GM18861 (cell line): ENCODE measurements at regions not wholly inside any gene's neighbourhood (a gene's known extent, or its start where the extent isn't known, plus 50 kb on each side); places are given as distances from the start of the nearest gene placed in this dataset.

Experiments
- ATAC-seq: cut with Tn5 transposase; IDR thresholded peaks from one replicate; pipeline ENCODE4 v1.9.1; 2021; ENCODE audit not compliant: unreplicated experiment

- ATAC-seq = no peak
Measured at GRCh38 chr2:200054681-200055468, 99.5 kb downstream of the MAIP1 start.

DNA sequence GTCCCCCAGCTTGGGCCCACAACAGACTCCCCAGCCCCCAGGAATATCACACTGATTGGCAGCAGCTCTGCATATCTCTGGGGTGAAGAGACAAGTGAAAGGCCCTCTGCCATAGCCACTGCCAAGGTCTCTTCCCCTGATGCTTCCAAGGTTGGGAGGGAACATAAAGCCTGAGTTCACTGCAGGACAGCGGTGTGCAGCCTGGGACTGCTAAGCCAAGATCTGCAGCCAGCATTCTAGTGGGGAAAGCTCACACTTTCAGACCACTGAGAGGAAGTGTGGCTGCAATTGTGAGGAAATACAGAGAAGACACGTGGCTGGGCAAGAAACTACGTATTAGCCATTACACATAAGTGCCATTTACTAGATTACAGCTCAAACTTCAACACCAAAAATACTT is 100.7 kb downstream of the MAIP1 start:
- ATAC-seq = no peak

DNA sequence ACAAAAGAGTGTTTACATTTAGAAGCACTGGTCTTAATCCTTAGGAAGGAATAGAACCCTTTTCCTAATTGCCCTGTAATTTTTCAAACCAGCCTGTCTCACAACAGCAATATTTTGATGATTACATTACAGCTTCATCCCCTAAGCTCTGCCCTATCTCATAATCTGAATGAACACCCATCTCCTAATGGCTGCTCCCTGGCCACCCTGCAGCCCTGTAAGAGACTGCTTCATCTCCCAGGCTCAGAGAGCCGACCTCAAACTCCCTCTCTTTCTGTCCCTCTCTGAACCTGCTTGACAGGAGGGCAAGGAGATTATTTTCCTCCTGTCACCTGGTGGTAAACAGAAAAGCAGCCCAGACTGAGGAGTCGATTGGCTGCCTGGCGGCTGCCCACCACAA is 107.8 kb downstream of the MAIP1 start:
- ATAC-seq = no peak

DNA sequence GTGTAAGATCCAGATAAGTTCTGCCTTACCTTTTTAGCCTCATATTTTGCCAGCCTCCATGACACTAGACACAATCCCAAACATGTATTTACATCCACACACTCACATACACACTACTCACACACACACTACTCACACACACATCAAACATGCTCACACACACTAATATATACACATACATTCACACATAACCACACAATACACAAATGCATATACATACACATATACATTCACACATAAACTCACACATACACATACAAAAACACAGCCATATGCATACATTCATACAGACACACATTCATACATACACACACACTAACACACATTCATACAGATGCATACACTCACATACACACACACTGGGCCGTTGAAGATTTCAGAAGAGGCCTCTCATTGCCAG is 109.5 kb downstream of the MAIP1 start:
- ATAC-seq = no peak

DNA sequence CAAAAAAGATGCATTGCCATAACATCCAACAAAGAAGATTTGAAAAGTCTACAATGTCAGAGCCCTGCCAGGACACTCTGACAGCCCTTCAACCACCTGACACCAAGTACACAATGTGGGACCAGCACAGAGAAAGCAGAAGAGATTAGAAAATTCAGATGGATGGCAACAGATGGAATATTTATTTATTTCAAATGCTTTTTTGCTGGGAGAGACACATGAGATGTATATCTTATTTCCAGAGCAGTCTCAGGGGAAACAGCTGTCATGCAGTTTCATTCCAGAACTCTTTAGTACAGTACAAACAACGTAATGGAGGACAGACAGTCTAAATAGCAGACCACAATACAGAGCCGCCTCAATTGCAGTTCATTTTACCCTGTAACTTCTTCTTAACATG is 110.1 kb downstream of the MAIP1 start:
- no peak for ATAC-seq

GRCh38 chr2:200066417-200066816 is 111.0 kb downstream of the MAIP1 start:
- ATAC-seq = no peak

- no peak for ATAC-seq
Measured at GRCh38 chr2:200068642-200069041, 113.3 kb downstream of the MAIP1 start.

GRCh38 chr2:200077210-200077650 is 121.8 kb downstream of the MAIP1 start:
- ATAC-seq = no peak

- no peak for ATAC-seq
Measured at GRCh38 chr2:200077838-200078237, 122.5 kb downstream of the MAIP1 start.

- ATAC-seq = no peak
Measured at GRCh38 chr2:200079356-200079755, 124.0 kb downstream of the MAIP1 start.

DNA sequence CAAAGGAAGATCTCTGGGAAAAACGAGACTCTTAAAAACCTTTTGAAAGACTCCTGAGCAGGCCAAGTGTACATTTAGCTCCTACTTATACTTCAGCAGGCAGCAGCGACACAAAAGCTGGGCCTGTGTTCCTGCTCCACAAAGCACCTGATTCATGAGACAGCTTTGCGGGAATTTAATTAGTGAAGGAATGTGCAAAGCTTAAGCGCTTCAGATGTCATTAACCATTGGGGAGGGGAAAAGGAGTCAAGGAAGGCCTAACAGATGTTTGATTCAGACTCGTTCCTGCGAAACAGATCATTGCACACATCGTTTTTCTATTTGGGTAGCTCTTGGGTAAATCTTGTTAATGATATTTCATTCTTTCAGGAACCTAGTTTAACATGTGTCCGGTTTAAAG is 125.9 kb downstream of the MAIP1 start:
- ATAC-seq = no peak

DNA sequence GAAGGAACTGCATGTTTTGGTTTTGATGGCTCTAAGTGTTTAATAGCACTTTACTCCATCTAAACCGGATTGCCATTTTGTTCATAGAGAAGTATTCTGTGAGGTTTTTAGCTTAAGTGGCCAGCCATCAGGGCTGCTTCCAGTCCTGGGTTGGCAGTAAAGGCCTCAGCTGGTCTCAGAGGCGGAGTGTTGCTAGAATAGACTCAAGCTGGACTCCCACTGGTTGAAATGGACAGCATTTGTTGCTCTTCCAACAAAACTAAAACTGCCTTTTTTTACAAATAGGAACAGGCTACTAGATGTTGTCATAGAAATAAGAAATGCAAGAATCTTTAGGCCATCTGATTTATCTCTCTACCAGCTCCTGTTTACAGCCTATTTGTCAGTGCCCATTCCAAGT is 126.4 kb downstream of the MAIP1 start:
- no peak for ATAC-seq

- ATAC-seq = no peak
Measured at GRCh38 chr2:200084036-200084435, 128.7 kb downstream of the MAIP1 start.

DNA sequence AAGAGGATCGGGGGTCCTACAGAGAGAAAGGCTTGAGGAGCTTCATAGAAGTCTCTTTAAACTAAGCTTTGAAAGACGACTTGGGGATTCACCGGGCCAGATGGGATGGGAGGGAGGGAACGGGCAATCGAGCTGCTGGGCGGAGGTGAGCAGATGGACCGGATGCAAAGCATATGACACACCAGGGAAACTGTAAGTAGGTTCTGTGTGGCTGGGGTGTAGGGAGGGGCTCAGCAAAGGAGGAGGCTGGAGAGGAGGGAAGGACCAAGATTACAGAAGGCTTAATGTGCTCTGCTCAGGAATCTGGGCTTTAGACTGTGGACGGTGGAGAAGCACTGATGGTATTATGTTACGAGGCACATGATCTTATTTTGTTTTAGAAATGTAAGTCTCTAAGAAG is 131.5 kb downstream of the MAIP1 start:
- no peak for ATAC-seq

- ATAC-seq = no peak
Measured at GRCh38 chr2:200087451-200087850, 132.1 kb downstream of the MAIP1 start.

- no peak for ATAC-seq
Measured at GRCh38 chr2:200089040-200089755, 133.8 kb downstream of the MAIP1 start.

DNA sequence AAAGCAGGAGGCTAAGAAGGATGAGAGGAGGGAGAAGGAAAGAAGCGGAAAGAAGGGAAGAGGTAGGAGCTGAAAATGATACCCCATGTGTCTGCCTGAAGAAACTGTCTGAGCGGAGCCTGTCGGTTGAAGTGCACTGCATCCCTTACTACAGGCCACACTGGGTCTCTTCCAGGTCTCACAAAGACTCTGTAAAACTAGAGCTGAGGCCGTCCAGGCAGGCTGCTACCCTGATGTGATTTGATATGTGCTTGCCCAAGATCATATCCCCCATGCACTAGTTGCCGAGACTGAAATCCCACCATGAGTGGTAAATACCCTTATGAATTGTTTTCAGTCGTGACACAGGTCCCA is 134.4 kb downstream of the MAIP1 start:
- no peak for ATAC-seq

DNA sequence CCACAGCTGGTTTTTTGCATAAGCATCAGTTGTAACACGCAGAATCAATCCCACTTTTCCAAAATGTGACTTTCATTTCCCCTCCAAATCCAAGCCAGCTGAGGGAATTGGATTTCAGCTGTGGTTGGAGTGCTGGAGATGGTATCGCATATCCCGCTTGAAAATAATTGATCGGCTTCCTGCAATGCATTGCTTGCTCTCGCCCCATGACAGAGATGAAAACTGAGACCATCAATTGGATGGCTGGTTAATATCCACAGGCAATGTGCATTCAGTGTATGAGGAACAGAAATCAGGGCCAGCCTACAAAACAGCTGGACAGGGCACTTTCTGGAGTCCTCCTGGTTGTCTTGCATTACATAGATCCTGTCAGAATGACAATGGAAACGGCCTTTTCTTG is 135.3 kb downstream of the MAIP1 start:
- no peak for ATAC-seq

DNA sequence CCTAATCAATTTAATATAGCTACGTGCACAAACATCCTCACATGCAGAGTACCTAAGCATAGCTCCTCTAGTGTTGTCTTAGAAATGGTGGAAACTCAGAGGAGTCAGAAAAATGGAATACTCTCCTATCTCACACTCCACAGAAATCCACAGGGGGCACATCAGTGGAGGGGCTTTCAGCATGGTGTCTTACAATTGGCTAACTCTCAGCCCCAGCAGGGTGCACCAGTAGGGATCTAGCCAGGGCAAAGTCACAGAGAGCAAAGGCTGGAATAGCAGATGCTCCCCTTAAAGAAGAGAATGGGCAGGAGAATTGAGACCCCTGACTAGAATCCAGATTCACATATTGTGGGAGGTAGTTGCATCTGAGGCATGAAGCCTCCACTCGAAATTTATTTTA is 135.7 kb downstream of the MAIP1 start:
- no peak for ATAC-seq

GRCh38 chr2:200092235-200092634 is 136.9 kb downstream of the MAIP1 start:
- no peak for ATAC-seq

- no peak for ATAC-seq
Measured at GRCh38 chr2:200095436-200095835, 140.1 kb downstream of the MAIP1 start.

GRCh38 chr2:200099256-200099655 is 143.9 kb downstream of the MAIP1 start:
- no peak for ATAC-seq

GRCh38 chr2:200100027-200100426 is 144.6 kb downstream of the MAIP1 start:
- ATAC-seq = no peak
